GM06990 (cell line): ENCODE measurements at regions not wholly inside any gene's neighbourhood (a gene's known extent, or its start where the extent isn't known, plus 50 kb on each side); places are given as distances from the start of the nearest gene placed in this dataset.

Experiments
- DNase-seq: peaks from one replicate; pipeline ENCODE4 v3.0.0-alpha.2; 2011; ENCODE audit not compliant: insufficient read length; ENCODE audit errors: extremely low read depth
- H3K27me3 ChIP-seq: replicated peaks from 2 replicates; pipeline ENCODE4 v1.6.0; 2011; ENCODE audit warnings: low read length; ENCODE audit not compliant: control insufficient read depth, insufficient read depth
- H3K36me3 ChIP-seq: 2 replicates; pipeline ENCODE4 v1.5.1; 2011; ENCODE audit warnings: low read length; ENCODE audit not compliant: control insufficient read depth, insufficient read depth
- H3K4me3 ChIP-seq: replicated peaks from 2 replicates; pipeline ENCODE4 v1.5.1; 2011; ENCODE audit warnings: low read depth, mild to moderate bottlenecking, control low read depth, low read length
- TF ChIP-seq, protein P1 (sequence below): IDR thresholded peaks from 2 replicates; pipeline ENCODE4 v1.5.1; 2011; ENCODE audit warnings: low read length, control low read depth, mild to moderate bottlenecking, inconsistent platforms; ENCODE audit not compliant: insufficient read depth, poor library complexity, severe bottlenecking

DNA sequence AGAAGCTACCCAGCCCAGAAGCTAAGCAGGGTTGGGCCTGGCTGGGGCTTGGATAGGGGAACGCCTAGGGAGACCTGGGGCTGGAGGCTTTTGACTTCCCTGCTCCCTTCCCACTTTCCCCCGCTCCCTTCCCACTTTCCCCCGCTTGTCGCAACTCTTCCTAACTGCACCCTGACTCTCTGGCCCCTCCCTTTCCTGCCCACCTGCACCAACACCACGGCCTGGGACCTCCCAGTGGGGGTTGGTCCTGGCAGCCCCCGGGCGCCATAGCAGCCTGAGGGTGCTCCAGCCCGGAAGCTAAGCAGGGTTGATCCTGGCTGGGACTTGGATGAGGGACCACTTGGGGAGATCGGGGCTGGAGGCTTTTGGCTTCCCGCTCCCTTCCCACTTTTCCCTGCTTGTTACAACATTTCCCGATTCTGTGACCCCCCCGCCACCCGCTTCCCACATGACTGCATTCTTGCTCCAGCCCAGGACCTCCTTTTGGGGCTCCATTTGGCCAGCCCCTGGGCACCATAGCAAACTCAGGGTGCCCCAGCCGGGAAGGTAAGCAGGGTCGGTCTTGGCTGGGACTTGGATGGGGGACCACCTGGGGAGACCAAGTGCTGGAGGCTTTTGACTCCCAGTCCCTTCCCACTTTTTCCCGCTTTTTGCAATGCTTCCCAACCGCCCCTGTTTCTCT lies 2287.0 kb downstream of the TP53TG3F start:
- Histone ChIP-seq H3K36me3 (no peaks in the 10 kb centered on the region), H3K27me3 (no peaks in the 10 kb centered on the region), H3K4me3 (no peak overlapping the region)
- no peak for DNase-seq
- TF ChIP-seq, protein P1, sequence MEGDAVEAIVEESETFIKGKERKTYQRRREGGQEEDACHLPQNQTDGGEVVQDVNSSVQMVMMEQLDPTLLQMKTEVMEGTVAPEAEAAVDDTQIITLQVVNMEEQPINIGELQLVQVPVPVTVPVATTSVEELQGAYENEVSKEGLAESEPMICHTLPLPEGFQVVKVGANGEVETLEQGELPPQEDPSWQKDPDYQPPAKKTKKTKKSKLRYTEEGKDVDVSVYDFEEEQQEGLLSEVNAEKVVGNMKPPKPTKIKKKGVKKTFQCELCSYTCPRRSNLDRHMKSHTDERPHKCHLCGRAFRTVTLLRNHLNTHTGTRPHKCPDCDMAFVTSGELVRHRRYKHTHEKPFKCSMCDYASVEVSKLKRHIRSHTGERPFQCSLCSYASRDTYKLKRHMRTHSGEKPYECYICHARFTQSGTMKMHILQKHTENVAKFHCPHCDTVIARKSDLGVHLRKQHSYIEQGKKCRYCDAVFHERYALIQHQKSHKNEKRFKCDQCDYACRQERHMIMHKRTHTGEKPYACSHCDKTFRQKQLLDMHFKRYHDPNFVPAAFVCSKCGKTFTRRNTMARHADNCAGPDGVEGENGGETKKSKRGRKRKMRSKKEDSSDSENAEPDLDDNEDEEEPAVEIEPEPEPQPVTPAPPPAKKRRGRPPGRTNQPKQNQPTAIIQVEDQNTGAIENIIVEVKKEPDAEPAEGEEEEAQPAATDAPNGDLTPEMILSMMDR, result no peak

DNA sequence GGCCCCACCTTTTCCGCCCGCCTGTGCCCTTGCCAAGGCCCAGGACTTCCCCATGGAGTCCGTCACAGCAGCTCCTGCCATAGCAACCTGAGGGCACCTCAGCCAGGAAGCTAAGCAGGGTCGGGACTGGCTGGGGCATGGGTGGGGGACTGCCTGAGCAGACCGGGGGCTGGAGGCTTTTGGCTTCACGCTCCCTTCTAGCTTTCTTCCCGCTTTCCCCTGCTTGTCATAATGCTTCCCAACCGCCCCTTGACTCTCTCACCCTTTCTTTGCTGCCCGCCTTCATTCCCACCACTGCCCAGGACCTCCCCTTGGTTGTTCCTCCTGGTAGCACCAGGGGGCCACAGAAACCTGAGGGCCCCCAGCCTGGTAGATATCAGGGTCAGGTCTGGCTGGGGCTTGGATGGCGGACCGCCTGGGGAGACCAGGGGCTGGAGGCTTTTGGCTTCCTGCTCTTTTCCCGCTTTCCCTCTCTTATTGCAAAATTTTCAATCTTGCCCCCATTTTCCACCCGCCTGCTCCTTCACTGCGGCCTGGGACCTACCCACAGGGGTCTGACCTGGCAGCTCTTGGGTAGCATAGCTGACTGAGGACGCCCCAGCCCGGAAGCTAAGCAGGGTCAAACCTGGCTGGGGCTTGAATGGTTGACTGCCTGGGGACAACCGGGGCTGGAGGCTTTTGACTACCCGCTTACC lies 2287.7 kb downstream of the TP53TG3F start:
- DNase-seq, result no peak
- no peaks in the 10 kb centered on the region for H3K27me3 ChIP-seq
- no peak overlapping the region for H3K4me3 ChIP-seq
- no peaks in the 10 kb centered on the region for H3K36me3 ChIP-seq
- TF ChIP-seq, protein P1, result no peak

DNA sequence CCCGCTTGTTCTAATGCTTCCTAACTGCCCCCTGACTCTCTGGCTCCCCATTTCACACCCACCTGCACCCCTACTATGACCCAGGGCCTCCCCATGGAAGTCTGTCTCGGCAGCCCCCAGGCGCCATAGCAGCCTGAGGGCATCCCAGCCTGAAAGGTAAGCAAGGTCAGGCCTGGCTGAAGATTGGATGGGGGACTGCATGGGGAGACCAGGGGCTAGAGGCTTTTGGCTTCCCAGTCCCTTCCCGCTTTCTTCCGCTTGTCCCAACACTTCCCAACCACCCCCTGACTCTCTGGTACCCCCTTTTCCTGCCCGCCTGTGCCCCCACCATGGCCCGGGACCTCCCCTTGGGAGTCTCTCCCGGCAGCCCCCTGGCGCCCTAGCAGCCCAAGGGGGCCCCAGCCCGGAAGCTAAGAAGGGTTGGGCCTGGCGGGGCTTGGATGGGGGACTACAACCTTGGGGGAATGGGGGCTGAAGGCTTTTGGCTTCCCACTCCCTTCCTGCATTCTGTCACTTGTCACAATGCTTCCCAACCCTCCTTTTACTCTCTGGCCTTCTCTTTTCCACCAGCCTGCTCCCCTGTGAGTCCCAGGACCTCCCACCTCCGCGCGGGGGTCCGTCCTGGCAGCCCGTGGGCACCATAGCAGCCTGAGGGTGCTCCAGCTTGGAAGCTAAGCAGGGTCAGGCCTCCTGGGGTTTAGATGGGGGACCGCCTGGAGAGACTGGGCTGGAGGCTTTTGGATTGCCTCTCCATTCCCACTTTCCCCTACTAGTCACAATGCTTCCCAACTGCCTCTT lies 2288.4 kb downstream of the TP53TG3F start:
- no peak for DNase-seq
- no peaks in the 10 kb centered on the region for H3K27me3 ChIP-seq
- TF ChIP-seq, protein P1, result no peak
- no peak overlapping the region for H3K4me3 ChIP-seq
- H3K36me3 ChIP-seq, result no peaks in the 10 kb centered on the region

DNA sequence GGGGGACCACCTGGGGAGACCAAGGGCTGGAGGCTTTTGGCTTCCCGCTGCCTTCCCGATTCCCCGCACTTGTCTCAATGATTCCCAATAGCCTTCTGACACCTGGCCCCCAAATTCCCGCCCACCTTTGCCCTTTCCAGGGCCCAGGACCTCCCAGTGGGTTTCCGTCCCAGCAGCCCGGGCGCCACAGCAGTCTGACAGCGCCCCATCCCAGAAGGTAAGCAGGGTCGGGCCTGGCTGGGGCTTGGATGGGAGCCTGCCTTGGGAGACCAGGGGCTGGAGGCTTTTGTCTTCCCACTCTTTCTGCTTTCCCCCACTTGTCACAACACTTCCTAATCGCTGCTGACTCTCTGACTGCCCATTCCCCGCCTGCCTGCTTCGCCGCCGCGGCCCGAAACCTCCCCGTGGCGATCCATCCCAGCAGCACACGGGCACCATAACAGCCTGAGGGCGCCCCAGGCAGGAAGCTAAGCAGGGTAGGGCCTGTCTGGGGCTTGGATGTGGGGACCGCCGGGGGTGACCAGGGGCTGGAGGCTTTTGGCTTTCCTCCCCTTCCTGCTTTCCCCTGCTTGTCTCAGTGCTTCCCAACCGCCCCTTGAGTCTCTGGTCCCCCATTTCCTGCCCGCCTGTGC lies 2289.3 kb downstream of the TP53TG3F start:
- no peak for DNase-seq
- Histone ChIP-seq H3K4me3 (no peak overlapping the region), H3K27me3 (no peaks in the 10 kb centered on the region), H3K36me3 (no peaks in the 10 kb centered on the region)
- TF ChIP-seq, protein P1, result no peak

DNA sequence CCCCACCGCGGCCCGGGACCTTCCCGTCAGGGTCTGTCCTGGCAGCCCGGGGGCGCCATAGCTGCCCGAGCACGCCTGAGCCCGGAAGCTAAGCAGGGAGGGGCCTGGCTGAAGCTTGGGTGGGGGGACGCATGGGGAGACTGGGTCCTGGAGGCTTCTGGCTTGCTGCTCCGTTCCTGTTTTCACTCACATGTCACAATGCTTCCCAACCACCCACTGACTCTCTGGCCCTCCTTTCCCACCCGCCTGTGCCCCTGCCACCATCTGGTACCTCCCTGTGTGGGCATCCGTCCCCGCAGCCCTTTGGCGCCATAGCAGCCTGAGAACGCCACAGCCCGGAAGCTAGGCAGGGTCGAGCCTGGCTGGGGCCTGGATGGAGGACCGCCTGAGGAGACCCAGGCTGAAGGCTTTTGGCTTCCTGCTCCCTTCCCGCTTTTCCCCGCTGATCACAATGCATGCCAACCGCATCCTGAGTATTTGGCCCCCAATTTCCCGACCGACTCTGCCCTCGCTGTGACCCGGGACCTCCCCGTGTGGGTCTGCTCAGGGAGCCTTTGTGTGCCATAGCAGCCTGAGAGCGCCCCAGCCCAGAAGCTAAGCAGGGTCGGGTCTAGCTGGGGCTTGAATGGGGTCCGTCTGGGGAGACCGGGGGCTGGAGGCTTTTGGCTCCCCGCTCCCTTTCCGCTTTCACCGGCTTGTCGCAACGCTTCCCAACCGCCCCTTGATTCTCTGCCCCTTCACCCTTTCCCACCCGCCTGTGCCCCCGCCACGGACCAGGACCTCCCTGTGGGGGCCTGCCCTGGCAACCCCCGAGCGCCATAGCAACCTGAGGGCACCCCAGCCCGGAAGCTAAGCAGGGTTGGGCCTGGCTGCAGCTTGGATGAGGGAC lies 2290.1 kb downstream of the TP53TG3F start:
- Histone ChIP-seq H3K4me3 (no peak overlapping the region), H3K27me3 (no peaks in the 10 kb centered on the region), H3K36me3 (no peaks in the 10 kb centered on the region)
- TF ChIP-seq, protein P1, result no peak
- no peak for DNase-seq
